OCI-LY1 (cell line): ENCODE measurements at regions not wholly inside any gene's neighbourhood (a gene's known extent, or its start where the extent isn't known, plus 50 kb on each side); places are given as distances from the start of the nearest gene placed in this dataset.
A peak's percentile ranks its signal among the peaks of the same experiment; 100 is the strongest.

Experiments
- H2AFZ ChIP-seq: fragments of 200-600 bp; sonication (generic), shearing (Covaris generic); 2 replicates; pipeline ENCODE4 v1.6.0; 2014; ENCODE audit warnings: antibody characterized with exemption, mild to moderate bottlenecking, low read length
- H3F3A ChIP-seq: fragments of 200-600 bp; sonication (generic), shearing (Covaris generic); 2 replicates; pipeline ENCODE4 v1.6.0; 2014; ENCODE audit warnings: mild to moderate bottlenecking, antibody characterized with exemption, low read length, moderate library complexity; ENCODE audit not compliant: insufficient read depth
- H3K27ac ChIP-seq: fragments of 200-600 bp; sonication (generic); 2 replicates; pipeline ENCODE4 v1.5.1; 2014; ENCODE audit warnings: low read length, mixed run types, mild to moderate bottlenecking, low read depth; ENCODE audit not compliant: poor library complexity, severe bottlenecking
- H3K27me3 ChIP-seq: fragments of 200-600 bp; sonication (generic); 2 replicates; pipeline ENCODE4 v1.6.0; 2014; ENCODE audit warnings: antibody characterized with exemption, mild to moderate bottlenecking, low read length, moderate library complexity; ENCODE audit not compliant: insufficient read depth
- H3K36me3 ChIP-seq: fragments of 200-600 bp; sonication (generic); 2 replicates; pipeline ENCODE4 v1.6.1; 2014; ENCODE audit warnings: mild to moderate bottlenecking, antibody characterized with exemption, low read length, moderate library complexity, mixed read lengths; ENCODE audit not compliant: insufficient read depth
- H3K4me1 ChIP-seq: fragments of 200-600 bp; sonication (generic); 2 replicates; pipeline ENCODE4 v1.5.1; 2014; ENCODE audit warnings: mild to moderate bottlenecking, low read length, moderate library complexity; ENCODE audit not compliant: insufficient read depth, severe bottlenecking
- H3K4me2 ChIP-seq: fragments of 200-600 bp; sonication (generic), shearing (Covaris generic); 2 replicates; pipeline ENCODE4 v1.6.1; 2014; ENCODE audit warnings: low read length
- H3K4me3 ChIP-seq: fragments of 200-600 bp; sonication (generic); 2 replicates; pipeline ENCODE4 v1.5.1; 2014; ENCODE audit warnings: low read length, low read depth, mild to moderate bottlenecking, mixed read lengths; ENCODE audit not compliant: poor library complexity, severe bottlenecking
- H3K79me2 ChIP-seq: fragments of 200-600 bp; shearing (Covaris generic); 2 replicates; pipeline ENCODE4 v1.6.1; 2016; ENCODE audit warnings: mixed run types, low read length, mixed read lengths; ENCODE audit not compliant: insufficient read depth
- H3K9ac ChIP-seq: fragments of 200-600 bp; sonication (generic), shearing (Covaris generic); 2 replicates; pipeline ENCODE4 v1.6.1; 2014; ENCODE audit warnings: mild to moderate bottlenecking, low read length, mixed read lengths
- H3K9me2 ChIP-seq: fragments of 200-600 bp; sonication (generic), shearing (Covaris generic); 2 replicates; pipeline ENCODE4 v1.6.1; 2014; ENCODE audit warnings: low read depth, mild to moderate bottlenecking, low read length, mixed read lengths
- H3K9me3 ChIP-seq: fragments of 200-600 bp; shearing (Covaris generic); 2 replicates; pipeline ENCODE4 v1.6.1; 2014; ENCODE audit warnings: low read length, mixed read lengths
- H4K20me1 ChIP-seq: fragments of 200-600 bp; sonication (generic), shearing (Covaris generic); 2 replicates; pipeline ENCODE4 v1.6.0; 2016; ENCODE audit warnings: mild to moderate bottlenecking, low read length; ENCODE audit not compliant: insufficient read depth
- CTCF ChIP-seq: fragments of 200-600 bp; sonication (generic), shearing (Covaris generic); IDR thresholded peaks from 2 replicates; pipeline ENCODE4 v1.5.1; 2017; ENCODE audit warnings: mild to moderate bottlenecking, antibody characterized with exemption, low read length, moderate library complexity, mixed read lengths
- EZH2 ChIP-seq: fragments of 200-600 bp; sonication (generic), shearing (Covaris generic); IDR thresholded peaks from 2 replicates; pipeline ENCODE4 v1.8.0; 2017; ENCODE audit warnings: borderline replicate concordance, mixed run types, mild to moderate bottlenecking, antibody characterized with exemption, low read length, moderate library complexity, mixed read lengths

- Histone ChIP-seq H2AFZ (no peak overlapping the region), H3K4me2 (no peak overlapping the region), H3K27ac (no peak overlapping the region), H3K9ac (no peak overlapping the region), H3K9me3 (no peaks in the 10 kb centered on the region), H3K4me1 (no peaks in the 10 kb centered on the region), H3K79me2 (no peaks in the 10 kb centered on the region), H3F3A (no peaks in the 10 kb centered on the region), H3K9me2 (no peaks in the 10 kb centered on the region), H3K4me3 (no peak overlapping the region), H3K36me3 (no peaks in the 10 kb centered on the region), H4K20me1 (no peaks in the 10 kb centered on the region), H3K27me3 (peaks cover 12% of the 10 kb centered on the region; the same call in 1 of the 2 replicates)
- TF ChIP-seq EZH2 (no peak), CTCF (peak; percentile 86)
These were observed 97.7 kb upstream of the MVB12B start for GRCh38 chr9:126228781-126229444.

- TF ChIP-seq EZH2 (no peak), CTCF (no peak)
- Histone ChIP-seq H3K4me3 (no peak overlapping the region), H3K36me3 (no peaks in the 10 kb centered on the region), H3K9me3 (no peaks in the 10 kb centered on the region), H3K27ac (no peak overlapping the region), H4K20me1 (no peaks in the 10 kb centered on the region), H3K4me1 (no peaks in the 10 kb centered on the region), H3K9ac (no peak overlapping the region), H3K27me3 (peaks cover 12% of the 10 kb centered on the region; the same call in 1 of the 2 replicates), H3K79me2 (no peaks in the 10 kb centered on the region), H2AFZ (no peak overlapping the region), H3K4me2 (no peak overlapping the region), H3F3A (no peaks in the 10 kb centered on the region), H3K9me2 (no peaks in the 10 kb centered on the region)
These were observed 97.1 kb upstream of the MVB12B start for GRCh38 chr9:126229501-126229900.

- H3K9me3 ChIP-seq = no peaks in the 10 kb centered on the region
- no peak overlapping the region for H3K4me3 ChIP-seq
- peaks cover 12% of the 10 kb centered on the region; the same call in 1 of the 2 replicates for H3K27me3 ChIP-seq
- no peaks in the 10 kb centered on the region for H3K79me2 ChIP-seq
- no peak overlapping the region for H2AFZ ChIP-seq
- H4K20me1 ChIP-seq = no peaks in the 10 kb centered on the region
- H3K9ac ChIP-seq = no peak overlapping the region
- no peaks in the 10 kb centered on the region for H3K9me2 ChIP-seq
- H3K27ac ChIP-seq = no peak overlapping the region
- TF ChIP-seq EZH2 (no peak), CTCF (no peak)
- H3F3A ChIP-seq = no peaks in the 10 kb centered on the region
- H3K36me3 ChIP-seq = no peaks in the 10 kb centered on the region
- no peak overlapping the region for H3K4me2 ChIP-seq
- no peaks in the 10 kb centered on the region for H3K4me1 ChIP-seq
These were observed 95.9 kb upstream of the MVB12B start for GRCh38 chr9:126230692-126231091.
